ENCODE measurements at regions not wholly inside any gene's neighbourhood (a gene's known extent, or its start where the extent isn't known, plus 50 kb on each side); places are given as distances from the start of the nearest gene placed in this dataset.

DNA sequence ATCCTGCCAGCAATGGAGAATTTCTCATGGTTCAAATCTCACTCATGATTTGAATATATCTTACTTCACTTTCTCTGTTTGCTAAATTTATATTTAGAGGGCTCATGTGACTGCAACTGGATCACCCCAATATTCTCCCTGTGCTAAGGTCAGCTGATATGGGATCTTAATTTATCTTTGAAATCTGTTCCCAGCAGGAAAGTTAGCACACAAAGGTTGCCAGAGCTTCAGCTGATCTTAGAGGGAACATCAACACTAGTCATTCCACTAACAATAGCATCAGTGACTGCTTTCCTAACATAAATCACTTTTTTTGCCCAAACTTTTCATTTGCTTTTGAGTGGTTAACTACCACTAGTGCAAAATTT, 1270.0 kb downstream of the ARAP2 start:
- no peak for TF ChIP-seq GATA2 (IDR thresholded peaks at IDR 0.05; ENCODE audit: low read depth, low read length)
- TF ChIP-seq GATA3 (IDR thresholded peaks at IDR 0.05; ENCODE audit: low read depth, low read length): no peak

All from SH-SY5Y (cell line).